Neuronal stem cell (in vitro differentiated cells): ENCODE measurements at regions not wholly inside any gene's neighbourhood (a gene's known extent, or its start where the extent isn't known, plus 50 kb on each side); places are given as distances from the start of the nearest gene placed in this dataset.

Source experiments
- DNase-seq: peaks from one replicate; pipeline ENCODE4 v3.0.0-alpha.2; 2013; ENCODE audit warnings: low spot score
- H2AFZ ChIP-seq: one replicate; pipeline ENCODE4 v1.6.1; 2013; ENCODE audit warnings: mild to moderate bottlenecking, low read length, inconsistent platforms
- H2AK5ac ChIP-seq: 2 replicates; pipeline ENCODE4 v1.6.1; 2013; ENCODE audit warnings: low read depth, mild to moderate bottlenecking, inconsistent platforms, low read length, moderate library complexity, mixed read lengths
- H2BK120ac ChIP-seq: 2 replicates; pipeline ENCODE4 v1.6.1; 2013; ENCODE audit warnings: low read depth, mild to moderate bottlenecking, inconsistent platforms, low read length, moderate library complexity, mixed read lengths
- H2BK12ac ChIP-seq: one replicate; pipeline ENCODE4 v1.6.1; 2013; ENCODE audit warnings: low read length, inconsistent platforms
- H2BK15ac ChIP-seq: 2 replicates; pipeline ENCODE4 v1.6.1; 2013; ENCODE audit warnings: mild to moderate bottlenecking, low read length, inconsistent platforms, mixed read lengths
- H2BK5ac ChIP-seq: one replicate; pipeline ENCODE4 v1.6.1; 2013; ENCODE audit warnings: inconsistent platforms, mild to moderate bottlenecking, low read length, moderate library complexity
- H3K14ac ChIP-seq: one replicate; pipeline ENCODE4 v1.6.1; 2013; ENCODE audit warnings: low read length, inconsistent platforms
- H3K18ac ChIP-seq: 2 replicates; pipeline ENCODE4 v1.6.1; 2013; ENCODE audit warnings: low read length, inconsistent platforms
- H3K23ac ChIP-seq: 2 replicates; pipeline ENCODE4 v1.6.1; 2013; ENCODE audit warnings: low read depth, mild to moderate bottlenecking, mixed read lengths, low read length, inconsistent platforms; ENCODE audit not compliant: poor library complexity
- H3K27ac ChIP-seq: replicated peaks from 3 replicates; pipeline ENCODE4 v1.5.1; 2013; ENCODE audit warnings: low read length, inconsistent platforms
- H3K27me3 ChIP-seq, 3 experiments: 2 replicates each; pipeline ENCODE4 v1.6.1; 2013; ENCODE audit warnings: low read length in 3 of 3, mild to moderate bottlenecking in 2 of 3, inconsistent platforms in 1 of 3, low read depth in 1 of 3, mixed read lengths in 1 of 3, moderate library complexity in 1 of 3; ENCODE audit not compliant: control insufficient read depth in 3 of 3, insufficient read depth in 3 of 3
- H3K36me3 ChIP-seq, 2 donors: replicated peaks in 1 of 2; 2 replicates each; pipeline ENCODE4 v1.6.1; 2013; ENCODE audit warnings: low read length in 2 of 2; ENCODE audit not compliant: control insufficient read depth in 2 of 2, insufficient read depth in 2 of 2
- H3K4ac ChIP-seq: 2 replicates; pipeline ENCODE4 v1.6.1; 2013; ENCODE audit warnings: inconsistent platforms, mild to moderate bottlenecking, low read length, moderate library complexity
- H3K4me1 ChIP-seq, 2 donors: 1 replicate in 1 of 2; 2 replicates in 1 of 2; pipeline ENCODE4 v1.6.1; 2013; ENCODE audit warnings: low read length in 2 of 2, low read depth in 1 of 2; ENCODE audit not compliant: control insufficient read depth in 2 of 2, insufficient read depth in 1 of 2
- H3K4me2 ChIP-seq: one replicate; pipeline ENCODE4 v1.6.1; 2013; ENCODE audit warnings: mild to moderate bottlenecking, low read length, inconsistent platforms; ENCODE audit not compliant: insufficient read depth, poor library complexity, severe bottlenecking
- H3K4me3 ChIP-seq, 2 donors: 2 replicates each; pipeline ENCODE4 v1.5.1; 2013; ENCODE audit warnings: low read length in 2 of 2, mild to moderate bottlenecking in 2 of 2, inconsistent platforms in 1 of 2, moderate library complexity in 1 of 2
- H3K79me1 ChIP-seq: one replicate; pipeline ENCODE4 v1.6.1; 2013; ENCODE audit warnings: low read depth, mild to moderate bottlenecking, inconsistent platforms, low read length, moderate library complexity
- H3K9ac ChIP-seq: one replicate; pipeline ENCODE4 v1.6.1; 2013; ENCODE audit warnings: mild to moderate bottlenecking, low read depth, low read length, inconsistent platforms; ENCODE audit not compliant: poor library complexity
- H3K9me3 ChIP-seq, 2 donors: replicated peaks in 1 of 2; 2 replicates each; pipeline versions ENCODE3 to v1.6.1; 2013; ENCODE audit warnings: low read length in 2 of 2, mild to moderate bottlenecking in 2 of 2, inconsistent platforms in 1 of 2, low read depth in 1 of 2, mixed read lengths in 1 of 2, moderate library complexity in 1 of 2; ENCODE audit not compliant: control insufficient read depth in 2 of 2, insufficient read depth in 1 of 2
- H4K8ac ChIP-seq: one replicate; pipeline ENCODE4 v1.6.1; 2013; ENCODE audit warnings: low read depth, mild to moderate bottlenecking, inconsistent platforms, low read length, moderate library complexity
- H4K91ac ChIP-seq: one replicate; pipeline ENCODE4 v1.6.1; 2013; ENCODE audit warnings: low read length, low read depth, mild to moderate bottlenecking, inconsistent platforms; ENCODE audit not compliant: poor library complexity
- WGBS, 2 donors: extraction: QIAGEN DNeasy Blood & Tissue Kit; methylation state at CpG; one replicate each; pipeline ENCODE4 v1.1.7; 2013; ENCODE audit warnings: missing lambda C conversion rate in 2 of 2, mixed read lengths in 1 of 2; ENCODE audit not compliant: insufficient read length in 2 of 2, insufficient replicate concordance in 1 of 2; ENCODE audit errors: extremely low coverage in 2 of 2; 5-methylcytosine and 5-hydroxymethylcytosine counted together

- H4K8ac ChIP-seq: no peak overlapping the region
- H2AK5ac ChIP-seq: no peak overlapping the region
- peaks cover 0 to 3% (median 0%) of the 10 kb centered on the region in 3 experiments for H3K27me3 ChIP-seq
- H3K9me3 ChIP-seq: no peaks in the 10 kb centered on the region
- no peak overlapping the region for H3K4me2 ChIP-seq
- H3K9ac ChIP-seq: no peak overlapping the region
- no peak overlapping the region for H4K91ac ChIP-seq
- no peak overlapping the region for H3K27ac ChIP-seq
- H3K4ac ChIP-seq: no peak overlapping the region
- no peaks in the 10 kb centered on the region for H3K79me1 ChIP-seq
- H3K23ac ChIP-seq: no peak overlapping the region
- no peak overlapping the region for H3K14ac ChIP-seq
- no peak overlapping the region for H2BK5ac ChIP-seq
- DNase-seq: no peak
- H2BK120ac ChIP-seq: no peak overlapping the region
- H2BK15ac ChIP-seq: no peak overlapping the region
- H3K18ac ChIP-seq: no peak overlapping the region
- H2AFZ ChIP-seq: no peak overlapping the region
- no peak overlapping the region for H3K4me3 ChIP-seq
- H3K4me1 ChIP-seq: no peaks in the 10 kb centered on the region
- no CpG with 5 or more reads among the region's 3 CpGs for WGBS, 2 donors
- H2BK12ac ChIP-seq: no peak overlapping the region
- H3K36me3 ChIP-seq: no peaks in the 10 kb centered on the region
These were observed 108.4 kb downstream of the IGLL1 start for GRCh38 chr22:23471698-23472097.

- Histone ChIP-seq H3K9ac (no peak overlapping the region), H3K4ac (no peak overlapping the region), H3K27ac (no peak overlapping the region), H3K4me2 (no peak overlapping the region), H3K23ac (no peak overlapping the region), H4K8ac (no peak overlapping the region), H3K4me3 (no peak overlapping the region), H2BK5ac (no peak overlapping the region), H2AK5ac (no peak overlapping the region), H3K27me3 (peaks cover 0 to 3% (median 0%) of the 10 kb centered on the region in 3 experiments), H3K9me3 (no peaks in the 10 kb centered on the region), H3K79me1 (no peaks in the 10 kb centered on the region), H2BK12ac (no peak overlapping the region), H2BK15ac (no peak overlapping the region), H2BK120ac (no peak overlapping the region), H3K36me3 (no peaks in the 10 kb centered on the region), H3K4me1 (no peaks in the 10 kb centered on the region), H2AFZ (no peak overlapping the region), H3K14ac (no peak overlapping the region), H3K18ac (no peak overlapping the region), H4K91ac (no peak overlapping the region)
- WGBS, 2 donors: no CpG with 5 or more reads among the region's 8 CpGs
- no peak for DNase-seq
These were observed 109.2 kb downstream of the IGLL1 start for GRCh38 chr22:23470811-23471389.

- Histone ChIP-seq H3K14ac (no peak overlapping the region), H3K36me3 (no peaks in the 10 kb centered on the region), H4K91ac (no peak overlapping the region), H3K79me1 (no peaks in the 10 kb centered on the region), H2BK12ac (no peak overlapping the region), H3K23ac (no peak overlapping the region), H3K4me1 (no peaks in the 10 kb centered on the region), H3K27ac (no peak overlapping the region), H3K4me3 (no peak overlapping the region), H3K9ac (no peak overlapping the region), H4K8ac (no peak overlapping the region), H3K9me3 (no peaks in the 10 kb centered on the region), H2BK120ac (no peak overlapping the region), H3K18ac (no peak overlapping the region), H3K27me3 (peaks cover 0 to 3% (median 0%) of the 10 kb centered on the region in 3 experiments), H2BK5ac (no peak overlapping the region), H2AK5ac (no peak overlapping the region), H3K4ac (no peak overlapping the region), H3K4me2 (no peak overlapping the region), H2BK15ac (no peak overlapping the region), H2AFZ (no peak overlapping the region)
- no peak for DNase-seq
These were observed 112.3 kb downstream of the IGLL1 start for GRCh38 chr22:23467721-23468294.

GRCh38 chr22:23466351-23466750, 113.7 kb downstream of the IGLL1 start:
- Histone ChIP-seq H3K4me2 (no peak overlapping the region), H3K23ac (no peak overlapping the region), H2AK5ac (no peak overlapping the region), H3K4me1 (no peaks in the 10 kb centered on the region), H3K14ac (no peak overlapping the region), H2BK120ac (no peak overlapping the region), H3K4ac (no peak overlapping the region), H2BK12ac (no peak overlapping the region), H2BK5ac (no peak overlapping the region), H3K27ac (no peak overlapping the region), H4K91ac (no peak overlapping the region), H3K9ac (no peak overlapping the region), H4K8ac (no peak overlapping the region), H3K9me3 (no peaks in the 10 kb centered on the region), H3K79me1 (no peaks in the 10 kb centered on the region), H3K36me3 (no peaks in the 10 kb centered on the region), H2AFZ (no peak overlapping the region), H3K18ac (no peak overlapping the region), H3K27me3 (peaks cover 0 to 3% (median 0%) of the 10 kb centered on the region in 3 experiments), H2BK15ac (no peak overlapping the region), H3K4me3 (no peak overlapping the region)
- DNase-seq: no peak
- no CpG with 5 or more reads among the region's 7 CpGs for WGBS, 2 donors
